22Rv1 (cell line): ENCODE measurements at regions not wholly inside any gene's neighbourhood (a gene's known extent, or its start where the extent isn't known, plus 50 kb on each side); places are given as distances from the start of the nearest gene placed in this dataset.

Source experiments
- H3K27ac ChIP-seq: fragments of 450-650 bp; 2 replicates; pipeline ENCODE4 v1.5.1; 2017
- ZFX ChIP-seq: fragments of 450-650 bp; IDR thresholded peaks from 2 replicates; pipeline ENCODE4 v1.6.1; 2017; ENCODE audit warnings: antibody characterized with exemption, borderline replicate concordance
- TF ChIP-seq, protein P1 (sequence below): fragments of 450-650 bp; IDR thresholded peaks from 2 replicates; pipeline ENCODE4 v1.5.1; 2017; ENCODE audit warnings: mild to moderate bottlenecking

DNA sequence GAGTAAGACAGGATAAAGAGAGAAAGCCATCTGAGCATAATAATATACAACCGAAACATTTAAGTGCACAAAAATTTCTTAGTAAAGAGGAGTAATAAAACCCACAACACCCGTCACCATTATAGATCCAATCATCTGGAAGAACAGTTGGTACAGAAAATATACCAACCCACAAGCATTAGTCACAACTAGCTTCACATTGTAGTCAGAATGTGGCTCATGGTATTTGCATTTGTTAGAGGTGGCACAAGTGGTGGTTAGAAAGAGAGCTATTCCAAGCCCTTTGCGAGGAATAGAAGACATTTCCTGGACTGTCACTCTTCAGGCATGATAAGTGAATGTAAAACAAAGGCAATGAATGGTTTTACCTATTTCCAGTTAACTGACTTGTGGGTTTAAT is 677.5 kb upstream of the ST8SIA4 start:
- H3K27ac ChIP-seq = no peak overlapping the region
- TF ChIP-seq ZFX = no peak
- TF ChIP-seq, protein P1, sequence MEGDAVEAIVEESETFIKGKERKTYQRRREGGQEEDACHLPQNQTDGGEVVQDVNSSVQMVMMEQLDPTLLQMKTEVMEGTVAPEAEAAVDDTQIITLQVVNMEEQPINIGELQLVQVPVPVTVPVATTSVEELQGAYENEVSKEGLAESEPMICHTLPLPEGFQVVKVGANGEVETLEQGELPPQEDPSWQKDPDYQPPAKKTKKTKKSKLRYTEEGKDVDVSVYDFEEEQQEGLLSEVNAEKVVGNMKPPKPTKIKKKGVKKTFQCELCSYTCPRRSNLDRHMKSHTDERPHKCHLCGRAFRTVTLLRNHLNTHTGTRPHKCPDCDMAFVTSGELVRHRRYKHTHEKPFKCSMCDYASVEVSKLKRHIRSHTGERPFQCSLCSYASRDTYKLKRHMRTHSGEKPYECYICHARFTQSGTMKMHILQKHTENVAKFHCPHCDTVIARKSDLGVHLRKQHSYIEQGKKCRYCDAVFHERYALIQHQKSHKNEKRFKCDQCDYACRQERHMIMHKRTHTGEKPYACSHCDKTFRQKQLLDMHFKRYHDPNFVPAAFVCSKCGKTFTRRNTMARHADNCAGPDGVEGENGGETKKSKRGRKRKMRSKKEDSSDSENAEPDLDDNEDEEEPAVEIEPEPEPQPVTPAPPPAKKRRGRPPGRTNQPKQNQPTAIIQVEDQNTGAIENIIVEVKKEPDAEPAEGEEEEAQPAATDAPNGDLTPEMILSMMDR = no peak

DNA sequence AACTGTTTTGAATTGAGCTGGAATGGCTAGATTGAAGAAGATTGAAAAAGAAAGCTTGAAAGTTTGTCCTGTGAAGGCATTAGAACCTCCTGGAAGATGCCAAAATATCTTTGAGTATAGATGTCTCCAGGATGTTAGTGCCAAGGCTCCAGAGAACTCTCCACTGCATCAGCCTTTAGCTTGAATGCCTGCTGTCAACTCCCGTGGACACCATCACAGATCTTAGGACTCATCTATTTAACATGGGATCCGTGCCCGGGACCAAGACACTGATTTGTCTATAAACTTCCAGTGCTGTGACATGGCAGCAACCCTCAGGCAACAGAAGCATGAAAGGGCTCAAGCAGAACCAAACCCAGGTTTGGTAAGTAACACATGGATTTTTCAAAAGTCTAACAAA is 670.9 kb upstream of the ST8SIA4 start:
- H3K27ac ChIP-seq = no peak overlapping the region
- no peak for TF ChIP-seq ZFX
- TF ChIP-seq, protein P1 = no peak

DNA sequence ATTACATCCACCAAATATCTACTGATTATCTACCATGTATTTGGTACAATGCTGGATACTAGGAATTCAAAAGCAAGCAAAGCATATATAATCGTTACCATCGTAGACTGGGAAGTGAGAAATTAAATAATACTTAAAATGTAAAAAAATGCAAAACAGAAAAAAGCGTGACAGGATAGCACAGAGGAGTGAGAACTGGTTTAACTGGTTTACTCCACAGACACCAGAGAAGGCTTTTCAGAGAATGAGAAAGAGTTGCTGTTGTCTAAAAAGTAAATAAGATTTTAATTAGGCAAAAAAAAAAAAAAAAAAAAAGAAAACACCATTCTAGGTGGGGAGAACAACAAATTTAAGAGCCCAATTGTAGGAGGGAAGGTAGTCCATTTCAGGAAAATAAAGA is 657.9 kb upstream of the ST8SIA4 start:
- TF ChIP-seq ZFX = no peak
- TF ChIP-seq, protein P1 = no peak

DNA sequence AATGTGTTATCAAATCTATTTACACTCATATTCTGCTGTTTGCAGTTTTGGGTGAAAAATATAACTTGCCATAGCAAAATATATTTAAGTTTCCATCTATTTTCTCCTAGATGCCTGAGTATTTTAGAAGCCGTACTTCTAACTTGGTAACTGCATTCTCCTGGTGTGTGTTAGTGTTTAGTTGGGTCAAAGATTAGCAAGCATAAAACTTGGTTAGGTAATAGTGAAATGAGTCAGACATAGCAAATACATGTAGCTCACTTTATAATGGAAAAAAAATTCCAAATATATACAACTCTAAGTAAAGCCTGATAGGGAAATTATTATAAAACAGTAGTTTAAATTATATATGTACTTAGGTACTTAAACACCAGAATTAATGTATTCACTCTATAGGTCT is 640.7 kb upstream of the ST8SIA4 start:
- H3K27ac ChIP-seq = no peak overlapping the region
- TF ChIP-seq ZFX = no peak
- TF ChIP-seq, protein P1 = no peak

More for the DNA sequence above, 657.9 kb upstream of the ST8SIA4 start:
- H3K27ac ChIP-seq = no peak overlapping the region

DNA sequence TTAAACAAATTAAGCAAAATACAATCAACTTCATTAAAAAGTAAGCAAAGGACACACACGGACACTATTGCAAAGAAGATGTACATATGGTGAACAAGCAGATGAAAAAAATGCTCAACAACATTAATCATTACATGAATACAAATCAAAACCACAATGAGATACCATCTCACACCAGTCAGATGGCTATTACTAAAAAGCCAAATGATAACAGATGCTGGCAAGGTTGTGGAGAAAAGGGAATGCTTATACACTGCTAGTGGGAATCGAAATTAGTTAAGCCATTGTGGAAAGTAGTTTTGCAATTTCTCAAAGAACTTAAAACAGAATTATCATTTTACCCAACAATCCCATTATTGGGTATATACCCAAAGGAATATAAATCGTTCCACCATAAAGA is 636.2 kb upstream of the ST8SIA4 start:
- TF ChIP-seq, protein P1 = no peak
- no peak for TF ChIP-seq ZFX
- no peak overlapping the region for H3K27ac ChIP-seq

DNA sequence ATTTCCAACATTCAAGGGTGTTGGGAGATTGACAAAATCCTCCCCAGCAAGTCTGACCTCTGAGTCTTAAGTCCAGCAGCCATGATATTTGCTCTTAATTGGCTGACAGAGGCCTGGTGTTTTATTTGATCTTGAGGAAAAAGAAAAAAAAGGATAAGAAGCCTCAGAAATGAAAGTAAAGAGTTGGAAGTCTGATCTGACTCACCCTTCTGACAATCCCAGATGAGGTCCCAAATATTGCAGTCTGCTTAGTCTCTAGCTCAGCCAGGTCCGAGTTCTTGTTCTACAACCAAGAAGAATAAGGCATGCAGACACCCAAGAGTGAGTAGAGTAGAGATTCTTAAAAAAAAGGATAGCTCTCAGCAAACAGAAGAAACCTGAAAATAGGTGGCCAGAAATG is 632.5 kb upstream of the ST8SIA4 start:
- TF ChIP-seq, protein P1 = no peak
- TF ChIP-seq ZFX = no peak
- no peak overlapping the region for H3K27ac ChIP-seq

DNA sequence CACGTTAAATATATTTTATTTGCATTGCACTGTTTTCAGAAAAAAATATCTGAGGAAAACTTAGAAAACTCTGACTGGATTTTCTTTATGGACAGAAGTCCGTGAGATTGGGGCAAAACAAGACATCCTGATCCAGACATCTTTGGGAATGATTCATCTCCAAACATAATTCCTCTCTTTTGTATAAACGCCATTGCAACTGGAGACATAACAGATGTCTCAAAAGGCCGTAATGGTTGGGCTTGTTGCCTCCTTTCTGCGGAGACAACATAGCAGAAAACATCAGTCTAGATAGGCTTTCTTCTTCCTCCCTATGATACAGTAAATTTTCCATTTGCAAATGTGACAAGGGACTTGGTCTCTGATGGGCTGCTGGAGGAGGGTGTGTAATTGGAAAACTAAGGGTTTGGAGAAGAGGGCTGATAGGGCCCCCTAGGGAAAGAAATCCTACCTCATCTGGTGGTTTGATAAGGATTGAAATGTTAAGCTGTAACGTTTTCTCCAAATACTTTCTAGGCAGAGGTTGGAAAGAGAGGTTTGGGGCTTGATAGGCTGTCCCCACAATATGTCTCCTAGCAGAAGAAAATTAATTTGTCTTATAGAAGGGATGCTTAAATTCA is 631.5 kb upstream of the ST8SIA4 start:
- no peak for TF ChIP-seq ZFX
- TF ChIP-seq, protein P1 = no peak
- no peak overlapping the region for H3K27ac ChIP-seq
